Skin of body (tissue), 1 donor: ENCODE measurements at regions not wholly inside any gene's neighbourhood (a gene's known extent, or its start where the extent isn't known, plus 50 kb on each side); places are given as distances from the start of the nearest gene placed in this dataset.
"Not testable (repeated sequence)": the region's sequence is repeated elsewhere in the genome, so short reads cannot be mapped to it uniquely, and the experiment has no call there.

Experiments used
- DNase-seq: peaks from one replicate; lab custom pipeline; 2025; lab: John Stamatoyannopoulos, UW

GRCh38 chr12:46087916-46088439, 97.6 kb upstream of the SCAF11 start:
- no peak for DNase-seq

GRCh38 chr12:46084666-46085631, 94.6 kb upstream of the SCAF11 start:
- DNase-seq, result no peak

- no peak for DNase-seq
Measured at GRCh38 chr12:46082490-46083200, 92.3 kb upstream of the SCAF11 start.

GRCh38 chr12:46073321-46073720, 82.9 kb upstream of the SCAF11 start:
- DNase-seq, result no peak

GRCh38 chr12:46071769-46072624, 81.6 kb upstream of the SCAF11 start:
- DNase-seq, result no peak

- DNase-seq, result no peak
Measured at GRCh38 chr12:46071335-46071734, 81.0 kb upstream of the SCAF11 start.

- DNase-seq, result no peak
Measured at GRCh38 chr12:46067094-46067493, 76.7 kb upstream of the SCAF11 start.

- DNase-seq, result no peak
Measured at GRCh38 chr12:46065412-46066166, 75.2 kb upstream of the SCAF11 start.

- no peak for DNase-seq
Measured at GRCh38 chr12:46064548-46064947, 74.2 kb upstream of the SCAF11 start.

- not testable (repeated sequence) for DNase-seq
Measured at GRCh38 chr12:46058697-46059096, 68.3 kb upstream of the SCAF11 start.

GRCh38 chr12:46050805-46051204, 60.4 kb upstream of the SCAF11 start:
- no peak for DNase-seq

- DNase-seq, result no peak
Measured at GRCh38 chr12:46049665-46050064, 59.3 kb upstream of the SCAF11 start.

GRCh38 chr12:46046436-46046835, 56.1 kb upstream of the SCAF11 start:
- DNase-seq, result no peak

- no peak for DNase-seq
Measured at GRCh38 chr12:46043972-46044520, 53.7 kb upstream of the SCAF11 start.
